Esophagus muscularis mucosa (tissue), 4 donors: ENCODE measurements at regions not wholly inside any gene's neighbourhood (a gene's known extent, or its start where the extent isn't known, plus 50 kb on each side); places are given as distances from the start of the nearest gene placed in this dataset.
"Not testable (repeated sequence)": the region's sequence is repeated elsewhere in the genome, so short reads cannot be mapped to it uniquely, and the experiment has no call there.

Experiments used
- DNase-seq: peaks from one replicate; pipeline ENCODE4 v3.0.0-alpha.2; 2017; ENCODE audit errors: extremely low spot score
- H3K27ac ChIP-seq, 4 donors: fragments of 200-600 bp; sonication (generic); replicated peaks in 1 of 4; 1 replicate in 3 of 4; 2 replicates in 1 of 4; pipeline ENCODE4 v1.5.1; 2016 to 2019; ENCODE audit warnings: mild to moderate bottlenecking in 1 of 4
- H3K27me3 ChIP-seq, 4 donors: fragments of 200-600 bp; sonication (generic); one replicate each; pipeline versions ENCODE4 v1.5.1 to v1.6.0; 2016 to 2019
- H3K36me3 ChIP-seq, 4 donors: fragments of 200-600 bp; sonication (generic); one replicate each; pipeline ENCODE4 v1.5.1; 2016 to 2019
- H3K4me1 ChIP-seq, 4 donors: fragments of 200-600 bp; sonication (generic); one replicate each; pipeline ENCODE4 v1.5.1; 2016 to 2019
- H3K4me3 ChIP-seq, 4 donors: fragments of 200-600 bp; sonication (generic); 1 replicate in 2 of 4; 2 replicates in 2 of 4; pipeline ENCODE4 v1.5.1; 2016 to 2019; ENCODE audit warnings: mild to moderate bottlenecking in 4 of 4, moderate library complexity in 1 of 4
- H3K9me3 ChIP-seq, 4 donors: fragments of 200-600 bp; sonication (generic); 1 replicate in 3 of 4; 2 replicates in 1 of 4; pipeline ENCODE4 v1.5.1; 2016 to 2019
- EP300 ChIP-seq: sonication (generic); formaldehyde crosslinking; IDR thresholded peaks from one replicate; pipeline ENCODE4 v1.6.1; 2017; ENCODE audit warnings: antibody characterized with exemption
- POLR2A ChIP-seq: fragments of 450-650 bp; IDR thresholded peaks from one replicate; pipeline ENCODE4 v1.6.1; 2017; ENCODE audit warnings: antibody characterized with exemption, moderate library complexity, mild to moderate bottlenecking, low read depth
- POLR2AphosphoS5 ChIP-seq, 2 donors: sonication (generic); formaldehyde crosslinking; IDR thresholded peaks; one replicate each; pipeline ENCODE4 v1.6.1; 2017; ENCODE audit warnings: antibody characterized with exemption in 2 of 2
- WGBS: methylation state at CpG from one replicate; pipeline ENCODE4 v1.1.5; 2018; 5-methylcytosine and 5-hydroxymethylcytosine counted together
- intact Hi-C: fragments of 100-400 bp; cut with DNase I; formaldehyde crosslinking; loops from one replicate; pipeline ENCODE4 v1.15.1; 2023
- TF ChIP-seq, protein P1 (sequence below), 3 experiments: fragments of 200-600 bp in 2 of 3; fragments of 450-650 bp in 1 of 3; sonication (generic) in 2 of 3; IDR thresholded peaks; one replicate each; pipeline ENCODE4 v1.5.1; 2017 to 2019; ENCODE audit warnings: antibody characterized with exemption in 3 of 3, mild to moderate bottlenecking in 2 of 3, moderate library complexity in 1 of 3

DNA sequence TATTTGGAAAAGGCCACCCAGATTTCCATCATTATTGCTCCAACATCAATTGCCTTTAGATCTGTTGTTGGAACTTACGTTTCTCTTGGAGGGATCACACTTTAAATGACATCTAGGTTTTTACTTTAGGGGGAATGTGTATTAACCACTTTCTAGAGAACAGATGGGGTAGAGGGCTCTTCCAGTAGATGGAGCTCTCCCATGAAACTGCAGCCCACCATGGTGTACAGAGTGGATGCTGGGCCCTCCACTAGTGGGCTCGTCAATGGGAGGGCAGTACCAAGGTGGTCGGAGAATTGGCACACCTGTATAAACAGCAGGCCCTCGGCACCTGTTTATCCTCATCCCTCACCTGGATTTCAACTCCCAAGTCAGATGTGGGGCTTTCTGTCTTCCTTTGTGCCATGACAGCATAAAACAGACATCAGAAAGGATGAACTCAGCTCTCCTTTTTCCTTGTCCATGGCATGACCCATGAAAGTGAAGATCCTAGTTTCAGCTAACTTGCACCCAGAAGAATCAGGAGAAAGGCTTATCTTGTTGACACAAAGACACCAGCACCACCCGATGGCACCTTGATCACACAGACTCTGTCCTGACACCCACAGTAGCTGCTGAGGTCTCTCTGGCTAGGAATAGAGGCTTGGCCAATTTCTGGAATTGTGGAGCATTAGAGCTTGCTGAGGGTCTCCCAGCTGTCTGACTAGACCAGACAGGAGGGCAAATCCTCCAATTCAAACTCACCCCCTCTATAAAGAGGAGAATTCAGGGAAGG is 150.5 kb downstream of the CYP26A1 start:
- peak; percentile 19 for DNase-seq
- no peak overlapping the region for H3K4me3 ChIP-seq
- H3K9me3 ChIP-seq = no peaks in the 10 kb centered on the region
- no peaks in the 10 kb centered on the region for H3K36me3 ChIP-seq
- TF ChIP-seq EP300 = no peak
- TF ChIP-seq, protein P1, sequence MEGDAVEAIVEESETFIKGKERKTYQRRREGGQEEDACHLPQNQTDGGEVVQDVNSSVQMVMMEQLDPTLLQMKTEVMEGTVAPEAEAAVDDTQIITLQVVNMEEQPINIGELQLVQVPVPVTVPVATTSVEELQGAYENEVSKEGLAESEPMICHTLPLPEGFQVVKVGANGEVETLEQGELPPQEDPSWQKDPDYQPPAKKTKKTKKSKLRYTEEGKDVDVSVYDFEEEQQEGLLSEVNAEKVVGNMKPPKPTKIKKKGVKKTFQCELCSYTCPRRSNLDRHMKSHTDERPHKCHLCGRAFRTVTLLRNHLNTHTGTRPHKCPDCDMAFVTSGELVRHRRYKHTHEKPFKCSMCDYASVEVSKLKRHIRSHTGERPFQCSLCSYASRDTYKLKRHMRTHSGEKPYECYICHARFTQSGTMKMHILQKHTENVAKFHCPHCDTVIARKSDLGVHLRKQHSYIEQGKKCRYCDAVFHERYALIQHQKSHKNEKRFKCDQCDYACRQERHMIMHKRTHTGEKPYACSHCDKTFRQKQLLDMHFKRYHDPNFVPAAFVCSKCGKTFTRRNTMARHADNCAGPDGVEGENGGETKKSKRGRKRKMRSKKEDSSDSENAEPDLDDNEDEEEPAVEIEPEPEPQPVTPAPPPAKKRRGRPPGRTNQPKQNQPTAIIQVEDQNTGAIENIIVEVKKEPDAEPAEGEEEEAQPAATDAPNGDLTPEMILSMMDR (IDR thresholded peaks at IDR 0.05) = no peak
- no peak for TF ChIP-seq POLR2AphosphoS5 (IDR thresholded peaks at IDR 0.05)
- no peak for TF ChIP-seq POLR2A
- H3K27me3 ChIP-seq = peaks cover 0 to 10% (median 0%) of the 10 kb centered on the region in 4 donors
- intact Hi-C loops = no loop called here
- no peak overlapping the region for H3K27ac ChIP-seq
- 80% methylated on average over 3 of the region's 5 CpGs for WGBS
- H3K4me1 ChIP-seq = no peaks in the 10 kb centered on the region

DNA sequence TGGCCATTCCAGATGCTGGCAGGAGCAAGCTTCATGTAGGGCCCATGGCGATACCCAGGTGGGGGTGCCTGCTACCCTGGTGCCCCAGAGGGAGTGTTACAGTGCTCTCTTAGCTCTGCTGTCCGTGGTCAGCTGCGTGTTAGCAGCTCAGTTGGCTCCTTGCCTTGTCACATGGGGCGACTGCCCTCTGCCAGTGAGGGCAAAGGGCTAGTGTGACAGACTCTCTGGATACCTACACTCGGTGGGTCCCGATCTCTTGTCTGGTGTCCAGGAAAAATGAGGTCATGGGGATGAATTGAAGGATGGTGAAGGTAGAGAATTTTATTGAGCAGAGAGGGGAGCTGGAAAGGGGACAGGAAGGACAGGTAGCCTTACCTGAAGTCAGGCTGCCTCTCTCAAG is 152.2 kb downstream of the CYP26A1 start:
- H3K36me3 ChIP-seq = no peaks in the 10 kb centered on the region
- intact Hi-C loops = no loop called here
- TF ChIP-seq EP300 = no peak
- no peak for TF ChIP-seq POLR2AphosphoS5 (IDR thresholded peaks at IDR 0.05)
- TF ChIP-seq, protein P1 (IDR thresholded peaks at IDR 0.05) = no peak
- TF ChIP-seq POLR2A = no peak
- no peak overlapping the region for H3K4me3 ChIP-seq
- H3K27me3 ChIP-seq = peaks cover 0 to 3% (median 0%) of the 10 kb centered on the region in 4 donors
- no peak for DNase-seq
- H3K27ac ChIP-seq = no peak overlapping the region
- whole genome bisulfite sequencing = 77% methylated on average over 3 of the region's 6 CpGs
- no peaks in the 10 kb centered on the region for H3K4me1 ChIP-seq
- H3K9me3 ChIP-seq = no peaks in the 10 kb centered on the region

DNA sequence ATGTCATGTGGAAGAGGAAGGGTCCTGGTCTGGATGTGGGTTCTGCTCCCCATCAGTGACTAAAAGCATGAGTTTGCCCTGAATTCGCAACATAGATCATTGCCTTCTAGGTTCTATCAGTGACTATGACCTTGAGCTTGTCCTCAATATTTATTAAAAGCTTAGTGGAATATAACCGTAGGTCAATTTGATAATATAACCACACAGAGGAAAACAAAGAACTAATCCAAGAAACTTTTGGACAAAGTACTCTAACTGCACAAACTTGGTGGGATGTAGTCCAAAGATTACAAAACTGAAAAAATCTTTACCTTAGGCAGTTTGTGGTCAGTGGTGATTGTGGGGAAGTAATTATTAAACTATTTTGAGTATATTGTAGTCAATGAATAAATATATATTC is 152.9 kb downstream of the CYP26A1 start:
- no peaks in the 10 kb centered on the region for H3K27me3 ChIP-seq
- H3K4me3 ChIP-seq = no peak overlapping the region
- TF ChIP-seq, protein P1 (IDR thresholded peaks at IDR 0.05) = no peak
- TF ChIP-seq EP300 (no peak), POLR2AphosphoS5 (IDR thresholded peaks at IDR 0.05) (no peak), POLR2A (no peak)
- 67% methylated on average over 2 of the region's 2 CpGs for whole genome bisulfite sequencing
- H3K4me1 ChIP-seq = no peaks in the 10 kb centered on the region
- H3K27ac ChIP-seq = no peak overlapping the region
- no peak for DNase-seq
- intact Hi-C loops = no loop called here
- H3K9me3 ChIP-seq = no peaks in the 10 kb centered on the region
- no peaks in the 10 kb centered on the region for H3K36me3 ChIP-seq

DNA sequence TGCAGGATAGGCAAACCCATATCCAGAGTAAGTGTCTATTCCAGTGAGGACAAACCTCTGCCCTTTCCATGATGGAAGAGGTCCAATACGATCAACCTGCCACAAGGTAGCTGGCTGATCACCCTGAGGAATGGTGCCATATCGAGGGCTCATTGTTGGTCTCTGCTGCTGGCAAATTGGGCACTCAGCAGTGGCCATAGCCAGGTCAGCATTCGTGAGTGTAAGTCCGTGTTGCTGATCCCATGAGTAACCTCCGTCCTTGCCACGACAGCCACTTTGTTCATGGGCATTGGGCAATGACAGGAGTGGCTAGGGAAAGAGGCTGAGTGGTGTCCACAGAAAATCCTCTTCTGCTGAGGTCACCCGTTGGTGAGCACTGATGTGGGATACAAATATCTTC is 156.9 kb downstream of the CYP26A1 start:
- DNase-seq, H3K9me3 ChIP-seq, intact Hi-C loops, H3K27ac ChIP-seq, H3K4me3 ChIP-seq, H3K36me3 ChIP-seq, H3K4me1 ChIP-seq, H3K27me3 ChIP-seq: not testable (repeated sequence)
- WGBS = 89% methylated on average over 7 of the region's 7 CpGs

DNA sequence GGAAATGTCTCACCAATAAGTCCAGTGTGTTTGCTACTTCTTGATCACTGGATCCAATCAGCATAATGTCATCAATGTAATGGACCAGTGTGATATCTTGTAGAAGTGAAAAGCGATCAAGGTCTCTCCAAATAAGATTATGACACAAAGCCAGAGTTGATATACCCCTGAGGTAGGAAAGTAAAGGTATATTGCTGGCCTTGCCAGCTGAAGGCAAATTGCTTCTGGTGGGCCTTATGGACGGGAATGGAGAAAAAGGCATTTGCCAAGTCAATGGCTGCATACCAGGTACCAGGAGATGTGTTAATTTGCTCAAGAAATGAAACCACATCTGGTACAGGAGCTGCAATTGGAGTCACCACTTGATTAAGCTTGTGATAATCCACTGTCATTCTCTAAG is 158.5 kb downstream of the CYP26A1 start:
- H3K27ac ChIP-seq, H3K9me3 ChIP-seq, intact Hi-C loops, H3K36me3 ChIP-seq, H3K4me3 ChIP-seq, DNase-seq, H3K27me3 ChIP-seq: not testable (repeated sequence)
- WGBS = 40% methylated on average over 2 of the region's 2 CpGs
- peaks cover 0 to 13% (median 11%) of the 10 kb centered on the region in 4 donors for H3K4me1 ChIP-seq

DNA sequence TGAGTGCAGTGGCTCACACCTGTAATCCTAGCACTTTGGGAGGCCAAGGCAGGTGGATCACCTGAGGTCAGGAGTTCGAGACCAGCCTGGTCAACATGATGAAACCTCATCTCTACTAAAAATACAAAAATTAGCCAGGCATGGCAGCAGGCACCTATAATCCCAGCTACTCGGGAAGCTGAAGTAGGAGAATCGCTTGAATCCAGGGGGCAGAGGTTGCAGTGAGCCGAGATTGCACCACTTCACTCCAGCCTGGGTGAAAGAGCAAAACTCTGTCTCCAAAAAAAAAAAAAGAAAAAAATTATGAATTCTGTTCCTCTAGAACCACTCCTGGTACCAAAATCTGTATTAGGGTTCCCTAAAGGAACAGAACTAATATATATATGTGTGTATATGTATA is 161.2 kb downstream of the CYP26A1 start:
- H3K9me3 ChIP-seq, H3K27ac ChIP-seq, H3K27me3 ChIP-seq, H3K4me3 ChIP-seq, intact Hi-C loops, H3K36me3 ChIP-seq, DNase-seq: not testable (repeated sequence)
- H3K4me1 ChIP-seq = peaks cover 0 to 17% (median 11%) of the 10 kb centered on the region in 4 donors
- 90% methylated on average over 4 of the region's 4 CpGs for WGBS
